ENCODE measurements at regions not wholly inside any gene's neighbourhood (a gene's known extent, or its start where the extent isn't known, plus 50 kb on each side); places are given as distances from the start of the nearest gene placed in this dataset.

GRCh38 chr1:229128066-229128608 lies 142.8 kb upstream of the RAB4A start:
- Histone ChIP-seq H3K27ac (ENCODE audit: insufficient read depth in 1 of 2, low read depth in 1 of 2, low read length in 2 of 2, poor library complexity in 1 of 2, severe bottlenecking in 2 of 2) (no peak overlapping the region), H3K27me3 (replicated peaks in 2 of 5; ENCODE audit: control insufficient read depth in 4 of 5, insufficient read depth in 5 of 5, low read length in 4 of 5) (no peaks in the 10 kb centered on the region), H3K36me3 (ENCODE audit: control insufficient read depth in 4 of 4, insufficient read depth in 4 of 4, low read length in 3 of 4) (no peaks in the 10 kb centered on the region), H3K4me3 (ENCODE audit: control insufficient read depth in 1 of 7, extremely low read depth in 1 of 7, insufficient read depth in 4 of 7, low read depth in 2 of 7, low read length in 6 of 7) (no peak overlapping the region), H3K4me1 (ENCODE audit: control extremely low read depth in 1 of 4, control insufficient read depth in 4 of 4, insufficient read depth in 4 of 4, low read length in 3 of 4) (peaks cover 8 to 40% (median 34%) of the 10 kb centered on the region in 4 experiments), H3K9me3 (ENCODE audit: control extremely low read depth in 1 of 5, control insufficient read depth in 4 of 5, insufficient read depth in 2 of 5, low read depth in 1 of 5, low read length in 4 of 5) (no peaks in the 10 kb centered on the region)
- CTCF ChIA-PET: interaction anchor here (1.6 kb wide), 1 partner anchor 16 kb away, joined by 6 read pairs; no protein-coding TSS in a partner anchor
- POLR2A ChIA-PET: no interaction called here
- 100% methylated on average over 3 of the region's 7 CpGs for WGBS (ENCODE audit: insufficient coverage)
- no peak for DNase-seq

GRCh38 chr1:229129301-229130027 lies 141.4 kb upstream of the RAB4A start:
- H3K27ac ChIP-seq (ENCODE audit: insufficient read depth in 1 of 2, low read depth in 1 of 2, low read length in 2 of 2, poor library complexity in 1 of 2, severe bottlenecking in 2 of 2): no peak overlapping the region
- no peaks in the 10 kb centered on the region for H3K27me3 ChIP-seq (replicated peaks in 2 of 5; ENCODE audit: control insufficient read depth in 4 of 5, insufficient read depth in 5 of 5, low read length in 4 of 5)
- ChIA-PET POLR2A (interaction anchor here (0.6 to 1.2 kb wide), 2 partner anchors 18 to 422 kb away, joined by 3 to 4 read pairs; no protein-coding TSS in a partner anchor), CTCF (interaction anchor here (1.0 to 2.2 kb wide), 6 partner anchors 9 to 26 kb away, joined by 3 to 14 read pairs (median 4); no protein-coding TSS in a partner anchor)
- H3K4me1 ChIP-seq (ENCODE audit: control extremely low read depth in 1 of 4, control insufficient read depth in 4 of 4, insufficient read depth in 4 of 4, low read length in 3 of 4): peaks cover 8 to 34% (median 27%) of the 10 kb centered on the region in 4 experiments
- H3K4me3 ChIP-seq (ENCODE audit: control insufficient read depth in 1 of 7, extremely low read depth in 1 of 7, insufficient read depth in 4 of 7, low read depth in 2 of 7, low read length in 6 of 7): peak overlapping the region in 1 of 7 experiments; percentile 0
- no peaks in the 10 kb centered on the region for H3K36me3 ChIP-seq (ENCODE audit: control insufficient read depth in 4 of 4, insufficient read depth in 4 of 4, low read length in 3 of 4)
- WGBS (ENCODE audit: insufficient coverage): 76% methylated on average over 16 of the region's 17 CpGs
- peaks cover 0 to 4% (median 2%) of the 10 kb centered on the region in 5 experiments for H3K9me3 ChIP-seq (ENCODE audit: control extremely low read depth in 1 of 5, control insufficient read depth in 4 of 5, insufficient read depth in 2 of 5, low read depth in 1 of 5, low read length in 4 of 5)
- DNase-seq: peak in 1 of 3 donors; percentile 7

DNA sequence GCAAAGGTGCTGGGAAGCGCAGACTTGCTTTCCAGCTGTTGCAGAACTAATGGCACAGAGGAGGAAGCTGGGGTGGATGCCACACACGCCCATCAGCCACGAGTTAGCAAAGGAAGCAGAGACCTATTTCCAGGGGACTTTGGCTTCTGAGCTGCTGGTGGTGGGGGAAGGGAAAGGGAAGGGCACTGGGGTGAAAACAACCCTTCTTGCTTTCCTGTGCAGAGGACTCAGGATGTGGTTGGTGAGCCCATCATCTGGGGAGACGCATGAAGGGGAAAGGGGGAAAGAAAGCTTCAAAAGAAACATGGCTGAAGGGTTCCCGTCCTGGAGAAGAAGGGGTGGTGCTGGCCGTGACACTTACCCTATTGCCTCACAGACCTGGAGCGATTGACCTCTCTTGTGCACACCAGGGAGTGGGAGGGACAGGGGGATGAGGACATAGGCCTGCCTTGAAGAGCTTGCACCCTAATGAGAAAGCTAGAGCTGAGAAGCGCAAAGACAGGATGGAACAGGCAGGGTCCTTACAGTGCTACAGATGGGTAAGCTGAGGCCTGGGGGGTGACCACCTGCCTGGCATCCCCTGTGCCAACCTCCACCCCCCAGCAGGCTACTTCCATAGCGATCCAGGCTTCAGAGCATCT lies 140.8 kb upstream of the RAB4A start:
- peaks cover 8 to 34% (median 26%) of the 10 kb centered on the region in 4 experiments for H3K4me1 ChIP-seq (ENCODE audit: control extremely low read depth in 1 of 4, control insufficient read depth in 4 of 4, insufficient read depth in 4 of 4, low read length in 3 of 4)
- ChIA-PET CTCF (interaction anchor here (1.0 to 2.2 kb wide), 5 partner anchors 8 to 25 kb away, joined by 3 to 14 read pairs (median 4); no protein-coding TSS in a partner anchor), POLR2A (interaction anchor here (1.2 kb wide), 1 partner anchor 18 kb away, joined by 4 read pairs; no protein-coding TSS in a partner anchor)
- peak; percentile 29 to 80 (median 76) for DNase-seq
- H3K27ac ChIP-seq (ENCODE audit: insufficient read depth in 1 of 2, low read depth in 1 of 2, low read length in 2 of 2, poor library complexity in 1 of 2, severe bottlenecking in 2 of 2): no peak overlapping the region
- H3K27me3 ChIP-seq (replicated peaks in 2 of 5; ENCODE audit: control insufficient read depth in 4 of 5, insufficient read depth in 5 of 5, low read length in 4 of 5): no peaks in the 10 kb centered on the region
- peaks cover 0 to 9% (median 5%) of the 10 kb centered on the region in 5 experiments for H3K9me3 ChIP-seq (ENCODE audit: control extremely low read depth in 1 of 5, control insufficient read depth in 4 of 5, insufficient read depth in 2 of 5, low read depth in 1 of 5, low read length in 4 of 5)
- H3K4me3 ChIP-seq (ENCODE audit: control insufficient read depth in 1 of 7, extremely low read depth in 1 of 7, insufficient read depth in 4 of 7, low read depth in 2 of 7, low read length in 6 of 7): peak overlapping the region in 1 of 7 experiments; percentile 0
- 28% methylated on average over 8 of the region's 9 CpGs for WGBS (ENCODE audit: insufficient coverage)
- no peaks in the 10 kb centered on the region for H3K36me3 ChIP-seq (ENCODE audit: control insufficient read depth in 4 of 4, insufficient read depth in 4 of 4, low read length in 3 of 4)

DNA sequence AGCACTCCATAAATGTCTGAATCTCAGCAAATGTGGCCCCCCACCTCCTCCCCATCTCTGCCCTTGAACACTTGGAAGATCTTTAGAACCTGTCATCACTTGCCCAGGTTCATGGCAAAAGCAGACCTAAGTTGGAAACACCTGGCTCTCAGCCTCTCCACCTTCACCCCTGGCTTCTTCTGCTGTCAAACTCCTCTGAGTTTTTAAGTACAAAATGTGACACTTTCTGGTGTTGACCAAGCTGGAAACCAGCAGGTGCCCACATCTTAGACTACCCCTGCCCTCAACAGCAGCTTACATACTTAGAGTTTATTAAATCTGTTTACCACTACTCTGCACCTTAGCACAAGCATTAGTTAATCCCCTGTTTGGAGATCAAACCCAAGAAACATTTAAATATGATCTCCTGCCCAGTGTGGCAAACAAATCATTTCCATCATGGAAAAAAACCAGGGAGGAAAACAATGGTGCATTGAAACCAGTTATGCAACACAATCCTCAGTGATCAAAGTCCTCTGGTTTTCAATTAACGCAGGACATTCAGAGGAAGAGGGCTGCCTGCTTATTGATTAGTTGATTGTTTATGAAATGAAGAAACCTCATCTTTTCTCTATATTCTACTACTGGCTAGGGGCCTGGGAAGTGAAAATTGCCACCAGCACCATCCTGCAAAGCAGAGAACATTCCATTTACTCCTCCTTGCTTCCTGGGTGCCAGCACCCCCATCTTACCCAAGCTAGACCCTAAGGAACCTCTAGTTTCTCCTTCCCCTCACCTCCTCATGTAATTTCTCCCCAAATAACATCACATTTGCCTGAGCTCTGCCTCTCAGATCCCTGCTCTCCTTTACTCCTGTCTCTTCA lies 139.4 kb upstream of the RAB4A start:
- no peak overlapping the region for H3K27ac ChIP-seq (ENCODE audit: insufficient read depth in 1 of 2, low read depth in 1 of 2, low read length in 2 of 2, poor library complexity in 1 of 2, severe bottlenecking in 2 of 2)
- no peaks in the 10 kb centered on the region for H3K36me3 ChIP-seq (ENCODE audit: control insufficient read depth in 4 of 4, insufficient read depth in 4 of 4, low read length in 3 of 4)
- DNase-seq: no peak
- H3K27me3 ChIP-seq (replicated peaks in 2 of 5; ENCODE audit: control insufficient read depth in 4 of 5, insufficient read depth in 5 of 5, low read length in 4 of 5): no peaks in the 10 kb centered on the region
- POLR2A ChIA-PET: no interaction called here
- peaks cover 8 to 34% (median 27%) of the 10 kb centered on the region in 4 experiments for H3K4me1 ChIP-seq (ENCODE audit: control extremely low read depth in 1 of 4, control insufficient read depth in 4 of 4, insufficient read depth in 4 of 4, low read length in 3 of 4)
- no CpG with 5 or more reads among the region's 1 CpG for WGBS (ENCODE audit: insufficient coverage)
- CTCF ChIA-PET: interaction anchor here (1.3 to 1.5 kb wide), 2 partner anchors 12 to 17 kb away, joined by 3 to 4 read pairs; no protein-coding TSS in a partner anchor
- no peak overlapping the region for H3K4me3 ChIP-seq (ENCODE audit: control insufficient read depth in 1 of 7, extremely low read depth in 1 of 7, insufficient read depth in 4 of 7, low read depth in 2 of 7, low read length in 6 of 7)
- peaks cover 0 to 14% (median 7%) of the 10 kb centered on the region in 5 experiments for H3K9me3 ChIP-seq (ENCODE audit: control extremely low read depth in 1 of 5, control insufficient read depth in 4 of 5, insufficient read depth in 2 of 5, low read depth in 1 of 5, low read length in 4 of 5)

- Histone ChIP-seq H3K36me3 (ENCODE audit: control insufficient read depth in 4 of 4, insufficient read depth in 4 of 4, low read length in 3 of 4) (no peaks in the 10 kb centered on the region), H3K4me3 (ENCODE audit: control insufficient read depth in 1 of 7, extremely low read depth in 1 of 7, insufficient read depth in 4 of 7, low read depth in 2 of 7, low read length in 6 of 7) (no peak overlapping the region), H3K27ac (ENCODE audit: insufficient read depth in 1 of 2, low read depth in 1 of 2, low read length in 2 of 2, poor library complexity in 1 of 2, severe bottlenecking in 2 of 2) (no peak overlapping the region), H3K9me3 (ENCODE audit: control extremely low read depth in 1 of 5, control insufficient read depth in 4 of 5, insufficient read depth in 2 of 5, low read depth in 1 of 5, low read length in 4 of 5) (peaks cover 0 to 14% (median 7%) of the 10 kb centered on the region in 5 experiments), H3K4me1 (ENCODE audit: control extremely low read depth in 1 of 4, control insufficient read depth in 4 of 4, insufficient read depth in 4 of 4, low read length in 3 of 4) (peaks cover 8 to 39% (median 32%) of the 10 kb centered on the region in 4 experiments), H3K27me3 (replicated peaks in 2 of 5; ENCODE audit: control insufficient read depth in 4 of 5, insufficient read depth in 5 of 5, low read length in 4 of 5) (no peaks in the 10 kb centered on the region)
- ChIA-PET POLR2A (no interaction called here), CTCF (no interaction called here)
- WGBS (ENCODE audit: insufficient coverage): 86% methylated on average over 1 of the region's 1 CpG
- DNase-seq: no peak
Observed at GRCh38 chr1:229132106-229132443, 138.8 kb upstream of the RAB4A start.

DNA sequence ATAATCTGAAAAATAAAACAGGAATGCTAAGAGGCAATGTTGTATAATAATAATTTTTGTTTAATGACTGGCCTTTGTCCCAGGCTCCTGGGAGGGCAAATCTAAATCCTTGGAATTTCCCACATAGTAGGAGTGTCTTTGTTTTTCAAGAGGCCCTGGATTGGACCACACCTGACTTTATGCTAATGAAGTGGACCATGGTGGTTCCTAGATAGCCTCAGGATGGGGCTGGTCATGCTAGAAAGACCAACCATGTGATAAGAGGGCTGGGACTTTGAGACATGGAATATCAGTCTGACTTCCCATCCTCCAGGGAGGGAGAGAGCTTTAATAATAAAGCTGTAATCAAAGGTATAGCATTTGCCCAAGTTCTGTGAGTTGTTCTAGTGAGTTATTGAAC lies 138.2 kb upstream of the RAB4A start:
- no peaks in the 10 kb centered on the region for H3K36me3 ChIP-seq (ENCODE audit: control insufficient read depth in 4 of 4, insufficient read depth in 4 of 4, low read length in 3 of 4)
- ChIA-PET POLR2A (no interaction called here), CTCF (no interaction called here)
- no peak for DNase-seq
- peaks cover 0 to 14% (median 7%) of the 10 kb centered on the region in 5 experiments for H3K9me3 ChIP-seq (ENCODE audit: control extremely low read depth in 1 of 5, control insufficient read depth in 4 of 5, insufficient read depth in 2 of 5, low read depth in 1 of 5, low read length in 4 of 5)
- H3K27ac ChIP-seq (ENCODE audit: insufficient read depth in 1 of 2, low read depth in 1 of 2, low read length in 2 of 2, poor library complexity in 1 of 2, severe bottlenecking in 2 of 2): no peak overlapping the region
- peaks cover 8 to 33% (median 28%) of the 10 kb centered on the region in 4 experiments for H3K4me1 ChIP-seq (ENCODE audit: control extremely low read depth in 1 of 4, control insufficient read depth in 4 of 4, insufficient read depth in 4 of 4, low read length in 3 of 4)
- no peaks in the 10 kb centered on the region for H3K27me3 ChIP-seq (replicated peaks in 2 of 5; ENCODE audit: control insufficient read depth in 4 of 5, insufficient read depth in 5 of 5, low read length in 4 of 5)
- H3K4me3 ChIP-seq (ENCODE audit: control insufficient read depth in 1 of 7, extremely low read depth in 1 of 7, insufficient read depth in 4 of 7, low read depth in 2 of 7, low read length in 6 of 7): no peak overlapping the region
